Aorta (tissue), 5 donors: ENCODE measurements at regions not wholly inside any gene's neighbourhood (a gene's known extent, or its start where the extent isn't known, plus 50 kb on each side); places are given as distances from the start of the nearest gene placed in this dataset.
A peak's percentile ranks its signal among the peaks of the same experiment; 100 is the strongest.

Source experiments
- ATAC-seq: fragments of 200-7000 bp; cut with Tn5 transposase; one replicate; pipeline ENCODE4 v1.9.1; 2022; ENCODE audit warnings: moderate library complexity; ENCODE audit not compliant: low FRiP score
- DNase-seq, 2 donors: peaks; one replicate each; pipeline ENCODE4 v3.0.0-alpha.2; 2020
- H3K27ac ChIP-seq, 2 donors: one replicate each; pipeline ENCODE4 v1.5.1; 2013; ENCODE audit warnings: low read length in 2 of 2, mild to moderate bottlenecking in 2 of 2, moderate library complexity in 2 of 2, control low read depth in 1 of 2, inconsistent platforms in 1 of 2, low read depth in 1 of 2
- H3K27me3 ChIP-seq, 2 donors: one replicate each; pipeline ENCODE4 v1.6.1; 2013; ENCODE audit warnings: control low read depth in 1 of 2, low read length in 1 of 2, mild to moderate bottlenecking in 1 of 2, moderate library complexity in 1 of 2; ENCODE audit not compliant: insufficient read depth in 2 of 2, control insufficient read depth in 1 of 2
- H3K36me3 ChIP-seq, 2 donors: one replicate each; pipeline ENCODE4 v1.6.1; 2013; ENCODE audit warnings: control low read depth in 1 of 2, low read length in 1 of 2, mild to moderate bottlenecking in 1 of 2; ENCODE audit not compliant: insufficient read depth in 2 of 2, control insufficient read depth in 1 of 2
- H3K4me1 ChIP-seq, 2 donors: one replicate each; pipeline ENCODE4 v1.6.1; 2013; ENCODE audit warnings: low read length in 2 of 2, control low read depth in 1 of 2, mild to moderate bottlenecking in 1 of 2, moderate library complexity in 1 of 2; ENCODE audit not compliant: insufficient read depth in 2 of 2, control insufficient read depth in 1 of 2
- H3K4me3 ChIP-seq, 2 donors: one replicate each; pipeline ENCODE4 v1.5.1; 2013; ENCODE audit warnings: low read length in 2 of 2, control low read depth in 1 of 2, mild to moderate bottlenecking in 1 of 2
- H3K9me3 ChIP-seq: one replicate; pipeline ENCODE4 v1.6.1; 2013; ENCODE audit warnings: mild to moderate bottlenecking, low read length; ENCODE audit not compliant: control insufficient read depth
- WGBS, 2 donors: extraction: QIAGEN DNeasy Blood & Tissue Kit; methylation state at CpG; one replicate each; pipeline ENCODE4 v1.1.7; 2013; 5-methylcytosine and 5-hydroxymethylcytosine counted together
- intact Hi-C, 2 donors: fragments of 100-400 bp; cut with DNase I; formaldehyde crosslinking; loops; one replicate each; pipeline versions ENCODE4 v1.14.2 to v1.15.0; 2022
- donor health status: healthy with polysubstance abuse.
- donor health status: Bipolar disorder and iron deficiency.
- donor health status: DM: no; HTN: no; CAD: no.
- donor health status: DM: no; HTN: no; CAD: no.
- donor health status: DM: yes; HTN: yes; CAD: no.

DNA sequence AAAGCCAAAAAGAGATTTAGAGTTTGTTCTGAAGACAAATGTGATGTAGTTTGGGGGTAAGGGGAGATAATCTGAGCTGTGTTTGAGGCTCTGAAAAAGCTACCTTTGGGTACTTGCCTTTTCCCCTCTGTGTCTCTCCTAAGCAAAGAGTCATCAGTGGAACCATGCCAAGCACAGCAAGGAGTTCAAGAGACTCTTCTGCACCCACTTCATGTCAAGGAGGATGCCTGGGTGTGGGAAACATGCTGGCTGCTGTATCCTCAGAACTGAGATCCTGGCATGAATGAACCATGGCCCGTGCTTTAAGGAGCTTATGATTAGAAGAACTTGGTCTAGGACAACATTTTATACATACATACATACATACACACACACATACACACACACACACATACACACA lies 142.9 kb downstream of the NOC3L start:
- ATAC-seq = no peak

DNA sequence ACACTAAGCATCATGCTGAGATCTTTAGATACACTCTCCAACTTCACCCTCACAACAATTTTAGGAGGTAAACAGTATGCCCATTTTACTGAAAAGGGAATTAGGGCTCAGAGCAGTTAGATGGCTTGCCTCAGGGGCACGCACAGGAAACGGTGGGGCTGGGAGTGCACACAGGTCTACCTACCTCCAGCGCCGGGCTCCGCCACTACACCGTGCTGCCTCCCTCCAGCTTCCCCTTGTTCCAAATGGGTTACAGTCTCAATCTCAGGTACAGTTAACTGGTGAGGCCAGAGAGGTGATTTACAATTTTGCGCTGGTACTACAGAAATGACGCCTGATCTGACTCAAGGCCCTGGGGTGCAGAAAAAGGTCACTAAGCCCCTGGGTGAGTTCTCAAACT lies 142.0 kb downstream of the NOC3L start:
- Histone ChIP-seq H3K4me1 (peaks cover 0 to 5% of the 10 kb centered on the region in 2 donors), H3K9me3 (no peaks in the 10 kb centered on the region), H3K36me3 (peaks cover 0 to 2% of the 10 kb centered on the region in 2 donors), H3K27me3 (no peaks in the 10 kb centered on the region), H3K4me3 (no peak overlapping the region), H3K27ac (no peak overlapping the region)
- DNase-seq (no peak), ATAC-seq (no peak)
- 94 to 98% methylated on average over 8 of the region's 8 CpGs for WGBS, 2 donors
- intact Hi-C loops = loop anchor here (5.0 to 10.0 kb wide), 2 partner anchors 128 to 226 kb away; partner anchors contain the start of gene PLCE1 (in 2 of the 2)

More for the DNA sequence above, 142.9 kb downstream of the NOC3L start:
- Histone ChIP-seq H3K9me3 (no peaks in the 10 kb centered on the region), H3K36me3 (peaks cover 0 to 2% of the 10 kb centered on the region in 2 donors), H3K4me1 (peaks cover 0 to 8% of the 10 kb centered on the region in 2 donors), H3K27me3 (no peaks in the 10 kb centered on the region), H3K4me3 (no peak overlapping the region), H3K27ac (no peak overlapping the region)
- intact Hi-C loops = loop anchor here (5.0 to 10.0 kb wide), 3 partner anchors 75 to 225 kb away; partner anchors contain the start of gene PLCE1 (in 2 of the 2)
- 92 to 95% methylated on average over 1 of the region's 1 CpG for WGBS, 2 donors
- DNase-seq = no peak

- intact Hi-C loops = loop anchor here (5.0 to 10.0 kb wide), 2 partner anchors 132 to 229 kb away; partner anchors contain the start of gene PLCE1 (in 2 of the 2)
- no peak overlapping the region for H3K27ac ChIP-seq
- H3K9me3 ChIP-seq = no peaks in the 10 kb centered on the region
- ATAC-seq (no peak), DNase-seq (no peak)
- WGBS, 2 donors = 68 to 83% methylated on average over 5 of the region's 5 CpGs
- H3K27me3 ChIP-seq = no peaks in the 10 kb centered on the region
- H3K4me1 ChIP-seq = peaks cover 0 to 2% of the 10 kb centered on the region in 2 donors
- H3K4me3 ChIP-seq = no peak overlapping the region
- peaks cover 2 to 5% of the 10 kb centered on the region in 2 donors for H3K36me3 ChIP-seq
These were observed 138.9 kb downstream of the NOC3L start for GRCh38 chr10:94223702-94224370.

DNA sequence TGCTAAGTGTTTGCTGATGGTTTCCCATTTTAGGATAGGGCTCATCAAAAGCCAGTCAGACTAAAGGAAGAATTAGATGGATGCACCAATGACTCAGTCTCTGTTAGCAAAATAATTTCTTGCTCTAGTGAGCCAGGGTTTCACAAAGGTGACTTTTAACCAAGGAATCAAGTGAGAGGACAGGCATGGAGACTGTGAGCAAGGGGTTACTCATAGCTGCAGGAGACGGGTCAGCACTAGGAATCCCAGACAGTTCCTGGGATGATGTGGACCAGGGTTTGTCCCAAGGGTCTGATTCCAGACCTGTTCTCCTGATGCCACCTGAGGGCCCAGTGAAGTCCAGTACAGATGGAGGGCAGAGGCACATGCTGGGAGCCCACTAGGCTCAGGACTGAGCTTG lies 138.1 kb downstream of the NOC3L start:
- Histone ChIP-seq H3K4me3 (no peak overlapping the region), H3K4me1 (no peaks in the 10 kb centered on the region), H3K36me3 (peaks cover 2 to 7% of the 10 kb centered on the region in 2 donors), H3K9me3 (no peaks in the 10 kb centered on the region), H3K27ac (peak overlapping the region in 1 of 2 donors; percentile 34), H3K27me3 (no peaks in the 10 kb centered on the region)
- WGBS, 2 donors = 41 to 45% methylated on average over 1 of the region's 1 CpG
- ATAC-seq (no peak), DNase-seq (no peak)
- intact Hi-C loops = loop anchor here (5.0 to 10.0 kb wide), 2 partner anchors 132 to 230 kb away; partner anchors contain the start of gene PLCE1 (in 2 of the 2)

DNA sequence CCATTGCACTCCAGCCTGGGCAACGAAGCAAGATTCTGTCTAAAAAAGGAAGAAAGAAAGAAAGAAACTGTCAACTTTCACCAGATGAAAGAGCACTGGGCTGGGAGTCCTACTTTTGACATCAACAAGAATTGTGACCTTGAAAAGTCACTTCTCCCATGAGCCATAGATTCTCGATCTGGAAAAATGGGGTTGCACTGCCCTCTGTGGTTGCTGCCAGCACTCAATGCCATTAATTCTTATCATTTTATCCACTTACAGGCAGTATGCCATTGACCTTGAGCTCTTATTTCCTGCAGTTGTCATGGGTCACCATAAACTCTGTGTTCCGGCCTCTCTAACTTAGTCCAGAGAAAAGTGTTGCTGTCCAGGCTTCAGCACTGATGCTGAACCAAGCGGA lies 137.2 kb downstream of the NOC3L start:
- H3K27me3 ChIP-seq = no peaks in the 10 kb centered on the region
- no peak for DNase-seq
- 44% methylated on average over 4 of the region's 4 CpGs for WGBS, 2 donors
- no peak for ATAC-seq
- no peak overlapping the region for H3K4me3 ChIP-seq
- no peaks in the 10 kb centered on the region for H3K9me3 ChIP-seq
- H3K4me1 ChIP-seq = no peaks in the 10 kb centered on the region
- H3K36me3 ChIP-seq = peaks cover 0 to 7% of the 10 kb centered on the region in 2 donors
- peak overlapping the region in 1 of 2 donors; percentile 23 for H3K27ac ChIP-seq
- intact Hi-C loops = loop anchor here (10.0 kb wide), 1 partner anchor 231 kb away; the partner anchor contains the start of gene PLCE1 (in 2 of the 2)

DNA sequence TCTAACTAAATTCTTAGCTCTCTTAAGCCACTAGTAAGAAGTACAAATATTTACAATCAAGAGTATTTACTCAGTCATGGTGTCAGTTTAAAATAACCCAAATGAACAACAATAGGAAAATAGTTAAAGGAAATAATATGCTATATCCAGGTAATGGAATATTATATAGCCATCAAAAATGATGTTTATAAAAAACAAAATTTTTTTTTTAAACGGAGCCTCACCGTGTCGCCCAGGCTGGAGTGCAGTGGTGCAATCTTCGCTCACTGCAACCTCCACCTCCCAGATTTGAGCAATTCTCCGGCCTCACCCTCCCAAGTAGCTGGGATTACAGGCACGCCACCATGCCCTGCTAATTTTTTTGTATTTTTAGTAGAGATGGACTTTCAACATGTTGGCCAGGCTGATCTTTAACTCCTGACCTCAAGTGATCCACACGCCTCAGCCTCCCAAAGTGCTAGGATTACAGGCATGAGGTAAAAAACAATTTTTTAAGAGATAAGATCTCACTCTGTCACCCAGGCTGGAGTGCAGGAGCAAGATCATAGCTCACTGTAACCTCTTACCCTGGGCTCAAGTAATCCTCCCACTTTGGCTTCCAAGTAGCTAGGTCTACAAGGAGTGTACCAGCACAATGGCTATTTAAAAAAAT lies 132.5 kb downstream of the NOC3L start:
- no peak for DNase-seq
- Histone ChIP-seq H3K9me3 (no peaks in the 10 kb centered on the region), H3K27me3 (no peaks in the 10 kb centered on the region), H3K27ac (no peak overlapping the region), H3K4me3 (no peak overlapping the region), H3K36me3 (peaks cover 0 to 12% of the 10 kb centered on the region in 2 donors), H3K4me1 (no peaks in the 10 kb centered on the region)
- ATAC-seq = no peak
- intact Hi-C loops = no loop called here
- WGBS, 2 donors = 96 to 99% methylated on average over 7 of the region's 7 CpGs

DNA sequence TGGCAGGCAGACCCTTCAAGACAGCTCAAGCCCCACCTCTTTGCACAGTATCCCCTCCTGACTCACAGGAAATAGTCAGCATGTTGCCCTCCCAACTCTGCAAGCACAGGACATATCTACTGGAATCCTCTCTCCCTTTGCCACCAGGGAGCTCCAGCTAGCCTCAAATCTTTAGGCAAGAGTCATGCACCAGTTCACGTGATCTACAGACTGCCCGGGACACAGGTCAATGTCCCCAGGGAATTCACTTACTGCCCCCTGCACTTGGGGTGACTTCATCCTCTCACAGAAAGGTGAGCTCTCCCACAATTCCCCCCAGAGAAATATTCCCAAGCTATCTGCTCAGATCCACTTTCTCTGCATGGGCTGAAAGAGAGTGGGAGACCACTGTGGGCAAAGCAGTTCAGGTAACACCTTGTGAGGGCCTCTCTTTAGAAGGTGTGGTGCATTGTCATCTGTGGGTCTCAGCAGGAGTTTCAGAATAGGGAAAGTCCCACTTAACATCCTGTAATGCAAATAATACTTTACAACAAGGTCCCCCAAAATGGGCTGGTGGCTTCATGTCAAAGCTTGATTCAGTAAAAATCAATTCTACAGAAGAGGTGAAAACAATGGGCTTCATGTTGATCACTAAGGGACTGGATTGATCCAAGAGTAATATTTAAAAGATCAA lies 129.9 kb downstream of the NOC3L start:
- Histone ChIP-seq H3K4me3 (no peak overlapping the region), H3K4me1 (no peaks in the 10 kb centered on the region), H3K36me3 (peaks cover 0 to 12% of the 10 kb centered on the region in 2 donors), H3K9me3 (no peaks in the 10 kb centered on the region), H3K27me3 (no peaks in the 10 kb centered on the region), H3K27ac (no peak overlapping the region)
- ATAC-seq (no peak), DNase-seq (no peak)
- intact Hi-C loops = no loop called here
- WGBS, 2 donors = 88 to 90% methylated on average over 2 of the region's 2 CpGs

DNA sequence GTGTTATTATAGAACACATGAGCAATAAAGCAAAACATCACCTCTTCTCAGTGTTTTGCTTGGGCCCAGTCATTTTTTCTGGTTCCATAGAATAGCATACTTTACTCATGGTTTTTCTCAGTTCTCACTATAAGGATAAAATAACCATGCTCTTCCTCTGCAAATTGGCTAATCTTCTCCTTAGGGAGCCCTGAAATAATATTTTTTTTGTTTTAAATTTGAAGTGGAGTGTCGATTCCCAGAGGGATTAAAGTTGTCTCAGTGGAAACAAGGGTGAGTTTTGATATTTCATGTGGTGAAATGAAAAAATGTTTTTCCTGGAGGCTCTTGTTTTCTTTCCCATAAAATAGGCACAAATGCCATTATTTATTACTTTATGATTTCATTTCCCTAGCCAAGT lies 127.3 kb downstream of the NOC3L start:
- no peak for ATAC-seq
- Histone ChIP-seq H3K4me1 (no peaks in the 10 kb centered on the region), H3K36me3 (peaks cover 0 to 8% of the 10 kb centered on the region in 2 donors), H3K9me3 (no peaks in the 10 kb centered on the region), H3K27ac (no peak overlapping the region), H3K27me3 (no peaks in the 10 kb centered on the region), H3K4me3 (no peak overlapping the region)
- 12 to 29% methylated on average over 1 of the region's 1 CpG for WGBS, 2 donors
- intact Hi-C loops = loop anchor here in 1 of 2 donors (5.0 kb wide), 1 partner anchor 153 kb away; no protein-coding TSS in a partner anchor
- DNase-seq = no peak
